ENCODE measurements at regions not wholly inside any gene's neighbourhood (a gene's known extent, or its start where the extent isn't known, plus 50 kb on each side); places are given as distances from the start of the nearest gene placed in this dataset.

DNA sequence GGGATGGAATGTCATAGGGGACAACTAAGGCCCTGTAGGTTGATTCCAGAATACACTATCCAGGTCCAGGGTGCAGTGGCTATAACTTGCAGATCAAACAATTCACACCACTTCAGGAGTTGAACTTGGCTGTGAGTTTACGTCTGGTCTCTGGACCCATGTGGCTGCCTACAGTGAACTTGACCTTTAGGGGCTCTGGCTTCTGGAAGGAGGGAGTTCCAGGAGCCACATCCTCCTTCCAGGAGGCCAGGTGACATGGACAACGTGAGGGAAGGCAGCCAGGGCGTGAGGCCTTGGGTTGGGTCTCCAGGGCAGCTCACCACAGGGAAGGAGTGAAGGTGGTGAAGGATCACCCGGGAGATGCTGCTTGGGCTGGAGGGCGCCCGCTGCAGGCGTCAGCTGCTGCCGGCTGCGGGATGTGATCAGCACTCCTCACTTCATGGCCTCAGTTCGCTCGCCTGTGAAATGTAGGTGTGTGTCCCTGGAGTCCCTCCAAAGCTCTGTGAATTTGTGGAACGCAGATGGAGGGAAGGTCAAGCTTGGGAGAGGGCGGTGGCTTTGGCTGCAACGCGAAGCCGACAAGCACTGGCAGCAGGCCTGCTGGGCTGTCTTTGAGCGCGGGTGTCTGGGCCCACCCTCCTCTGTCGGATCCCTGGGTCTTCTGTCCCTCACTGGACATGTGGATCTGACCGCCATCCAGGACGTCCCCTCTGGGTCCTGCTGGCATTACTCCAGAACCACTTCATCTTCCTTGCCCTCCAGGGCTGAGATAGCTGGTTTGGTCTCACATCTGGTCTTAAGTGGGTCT is 146.5 kb downstream of the GLI2 start:
- no peak for DNase-seq (ENCODE audit: low spot score)

DNA sequence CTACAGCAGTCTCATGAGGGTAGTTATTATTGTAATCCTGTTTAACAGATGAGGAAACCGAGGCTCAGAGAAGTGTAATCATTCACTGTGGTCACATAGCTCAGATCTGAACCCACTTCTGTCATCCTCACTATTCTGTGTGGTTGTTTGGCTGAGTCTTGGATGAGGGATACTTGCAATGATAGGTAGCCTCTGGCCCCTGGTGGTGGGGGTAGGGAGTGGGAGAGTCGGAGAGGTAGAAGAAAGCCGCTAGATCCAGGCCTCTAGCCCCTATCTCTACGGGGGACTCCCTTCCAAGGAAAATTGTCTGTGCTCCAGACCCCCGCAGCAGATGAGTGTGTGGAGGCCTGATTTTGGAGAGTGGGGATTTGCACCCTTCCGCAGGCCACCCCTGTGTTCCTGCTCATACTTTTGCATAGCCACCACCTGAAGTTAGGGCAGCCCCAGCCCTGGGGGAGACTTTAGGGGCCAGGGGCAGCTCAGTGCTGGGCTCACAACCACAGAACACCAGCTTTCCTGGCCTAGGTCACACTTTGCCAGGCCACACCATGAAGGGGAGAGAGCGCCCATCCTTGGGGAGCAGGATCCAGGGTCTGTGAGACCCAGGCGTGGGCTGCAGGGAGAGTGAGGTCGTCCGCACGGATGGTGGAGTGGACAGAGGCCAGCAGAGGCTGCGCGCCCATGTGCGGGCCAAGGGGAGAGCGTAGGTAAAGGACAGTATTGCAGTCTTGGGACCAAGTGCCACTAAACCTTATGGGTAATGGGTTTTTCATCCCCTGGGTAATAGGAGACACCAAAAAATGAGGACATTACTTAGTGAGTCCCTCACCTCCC is 148.2 kb downstream of the GLI2 start:
- DNase-seq (ENCODE audit: low spot score) = no peak

DNA sequence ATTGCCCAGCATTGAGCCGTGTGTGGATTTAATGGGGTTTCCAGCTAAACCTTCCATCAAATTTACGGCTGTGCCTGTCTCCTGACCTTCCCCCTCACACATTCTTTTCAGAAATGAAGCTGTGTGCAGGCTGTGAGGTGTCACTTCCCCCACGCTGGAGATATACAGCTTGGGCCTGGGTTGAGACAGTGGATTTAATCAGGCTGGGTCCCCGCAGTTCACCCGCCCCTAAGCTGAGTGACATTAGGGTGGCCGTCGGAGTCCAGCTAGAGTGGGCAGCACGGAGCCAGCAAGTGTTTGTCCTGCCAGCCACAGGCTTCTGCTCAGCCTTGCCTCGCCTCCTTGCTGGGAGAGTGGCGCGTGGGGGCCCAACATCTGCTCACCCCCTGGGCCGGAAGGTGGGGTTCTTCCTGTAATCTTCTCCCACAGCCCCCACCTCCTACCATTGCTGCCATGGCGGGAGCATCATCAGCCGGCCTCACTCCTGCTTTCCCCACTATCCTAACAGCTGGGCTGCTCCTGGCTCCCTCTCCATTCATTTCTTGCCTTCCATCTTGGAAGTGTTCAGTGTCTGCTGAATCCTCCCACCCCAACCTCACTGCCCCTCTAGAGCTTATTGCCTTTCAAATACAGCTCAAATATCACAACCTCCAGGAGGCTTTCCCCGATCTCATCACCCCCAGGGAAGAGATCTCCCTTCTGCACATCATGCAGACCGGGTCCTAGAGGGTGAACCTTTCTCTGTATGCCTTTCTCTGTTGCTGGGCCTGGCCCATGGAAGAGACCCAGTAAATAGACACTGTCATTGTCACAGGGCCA is 149.0 kb downstream of the GLI2 start:
- no peak for DNase-seq (ENCODE audit: low spot score)

DNA sequence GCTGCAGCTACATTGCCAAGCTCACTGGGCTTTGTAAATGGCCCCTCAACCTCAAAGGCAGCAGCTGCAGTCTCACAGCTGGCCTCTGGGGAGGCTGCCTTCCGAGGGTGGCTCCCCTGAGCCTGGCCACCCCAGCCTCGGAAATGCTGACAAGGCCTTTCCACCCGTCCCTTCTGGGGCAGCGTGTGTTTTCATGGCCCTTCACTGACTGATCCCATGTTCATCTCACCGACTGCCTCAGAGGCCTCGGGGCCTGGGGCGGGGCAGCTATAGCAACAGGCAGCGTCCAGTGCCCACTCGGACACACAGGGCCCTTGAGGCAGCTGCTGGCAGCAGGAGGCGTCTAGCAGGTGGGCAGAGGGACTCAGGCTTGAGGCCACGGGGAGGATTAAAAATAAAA is 149.7 kb downstream of the GLI2 start:
- DNase-seq (ENCODE audit: low spot score) = no peak

DNA sequence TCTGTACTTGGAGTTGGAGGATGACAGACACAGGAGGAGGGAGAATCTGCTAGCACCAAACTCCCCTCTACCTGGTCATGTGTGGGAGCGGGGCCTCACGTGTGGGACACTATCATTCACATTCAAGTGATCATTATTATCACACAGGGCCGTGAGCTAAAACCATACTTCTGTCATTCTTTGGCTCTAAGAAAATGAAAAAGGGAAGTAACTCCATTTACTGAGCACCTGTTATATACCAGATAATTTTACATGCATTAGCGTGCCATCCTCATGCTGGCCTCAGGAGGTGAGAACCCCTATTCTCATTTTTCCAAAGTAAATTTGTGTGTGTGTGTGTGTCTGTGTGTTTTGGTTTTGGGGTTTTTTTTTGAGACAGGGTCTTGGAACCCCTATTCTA is 150.1 kb downstream of the GLI2 start:
- DNase-seq (ENCODE audit: low spot score) = no peak

DNA sequence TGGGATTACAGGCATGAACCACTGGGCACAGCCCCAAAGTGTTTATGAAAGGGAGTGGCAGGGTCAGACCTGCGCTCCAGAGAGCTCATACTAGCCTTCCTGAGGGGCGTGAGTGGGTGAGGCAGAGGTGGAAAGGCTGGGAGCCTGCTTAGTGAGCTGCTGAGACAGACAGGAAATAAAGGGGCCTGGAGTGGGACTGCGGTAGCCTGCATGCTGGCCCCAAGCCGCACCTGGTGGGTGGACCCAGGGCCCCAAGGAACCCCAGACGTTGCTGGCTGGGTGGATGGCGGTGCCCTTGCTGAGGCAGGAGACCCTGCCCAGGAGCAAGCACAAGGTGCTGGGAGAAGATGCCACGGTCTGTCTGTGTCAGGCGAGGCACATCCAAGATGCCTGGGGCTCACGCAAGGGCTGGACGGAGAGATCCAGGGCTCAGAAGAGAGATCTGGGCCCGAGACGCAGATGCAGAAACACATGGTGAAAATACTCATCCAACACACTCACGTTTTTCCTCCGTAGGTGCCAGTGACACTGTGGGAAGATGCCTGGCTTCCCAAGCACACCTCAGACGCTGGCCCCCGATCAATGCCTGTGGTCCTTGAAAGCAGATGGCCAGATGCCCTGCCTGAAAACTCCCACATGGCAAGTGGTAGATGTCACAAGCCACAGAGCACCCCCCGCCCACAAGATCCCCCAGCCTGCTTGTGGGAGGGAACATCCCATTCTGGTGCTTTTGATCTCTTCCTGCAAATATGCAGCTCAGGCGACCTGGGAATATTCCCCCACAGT is 151.1 kb downstream of the GLI2 start:
- DNase-seq (ENCODE audit: low spot score) = no peak

DNA sequence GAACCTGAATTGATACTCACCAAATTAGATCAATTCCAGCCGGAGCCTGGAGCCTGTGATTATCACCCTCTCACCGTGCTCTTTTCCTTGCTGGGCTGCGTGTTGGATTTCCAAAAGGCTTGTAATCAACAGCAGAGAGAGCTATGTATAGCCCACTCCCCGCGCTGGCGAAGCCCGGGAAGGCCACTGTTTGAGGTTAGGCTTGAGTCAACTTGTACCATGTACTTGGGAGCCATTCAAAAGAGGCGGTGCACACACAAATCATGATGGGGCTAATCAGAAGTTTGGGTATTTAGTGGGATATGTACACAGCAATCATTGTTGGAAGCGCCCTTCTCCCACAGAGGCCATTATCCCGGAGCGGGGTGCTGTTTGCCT is 151.6 kb downstream of the GLI2 start:
- DNase-seq (ENCODE audit: low spot score) = no peak

DNA sequence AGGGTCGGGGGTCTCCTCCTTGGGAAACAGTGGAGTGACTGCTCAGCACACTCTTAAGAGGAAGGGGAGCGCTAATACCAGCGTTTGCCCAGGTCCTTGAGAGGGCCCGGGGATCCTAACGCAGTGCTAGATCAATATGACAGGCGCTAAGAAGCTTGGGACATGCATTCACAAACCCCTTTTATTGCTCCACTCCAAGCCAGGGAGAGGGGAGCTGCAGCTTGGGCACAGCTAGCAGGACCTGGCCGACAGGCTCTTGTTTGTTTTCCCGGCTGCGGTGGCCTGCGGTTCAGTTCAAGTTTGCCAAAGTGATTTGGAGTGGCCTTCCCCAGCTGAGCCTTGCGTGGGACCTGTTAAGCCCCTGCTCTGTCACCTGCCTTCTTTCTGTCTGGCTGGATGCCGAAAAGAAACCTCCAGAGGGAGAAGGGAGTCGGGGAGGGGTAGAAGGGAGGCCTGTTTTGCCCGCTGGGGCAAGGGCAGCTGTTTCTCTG is 152.1 kb downstream of the GLI2 start:
- DNase-seq (ENCODE audit: low spot score) = no peak

DNA sequence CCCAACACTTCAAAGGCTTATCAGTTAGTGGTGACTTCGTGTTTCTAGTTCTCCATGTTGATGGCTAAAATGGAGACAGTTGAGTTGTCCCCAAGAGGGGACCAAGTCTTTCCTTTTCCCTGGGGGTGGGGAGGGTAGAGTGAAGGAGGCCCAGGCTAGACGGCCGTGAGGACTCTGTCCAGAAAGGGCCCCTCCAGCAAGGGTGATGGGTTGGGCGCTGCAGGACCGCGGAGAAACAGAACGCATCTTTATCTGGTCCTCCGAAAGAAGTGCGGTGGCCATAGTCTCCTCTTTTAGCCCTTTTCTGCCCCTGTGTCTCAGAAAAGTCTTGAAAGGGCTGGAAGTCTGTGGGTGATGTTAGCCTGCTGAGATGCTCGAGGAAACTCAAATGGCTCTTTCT is 153.2 kb downstream of the GLI2 start:
- DNase-seq (ENCODE audit: low spot score) = no peak

DNA sequence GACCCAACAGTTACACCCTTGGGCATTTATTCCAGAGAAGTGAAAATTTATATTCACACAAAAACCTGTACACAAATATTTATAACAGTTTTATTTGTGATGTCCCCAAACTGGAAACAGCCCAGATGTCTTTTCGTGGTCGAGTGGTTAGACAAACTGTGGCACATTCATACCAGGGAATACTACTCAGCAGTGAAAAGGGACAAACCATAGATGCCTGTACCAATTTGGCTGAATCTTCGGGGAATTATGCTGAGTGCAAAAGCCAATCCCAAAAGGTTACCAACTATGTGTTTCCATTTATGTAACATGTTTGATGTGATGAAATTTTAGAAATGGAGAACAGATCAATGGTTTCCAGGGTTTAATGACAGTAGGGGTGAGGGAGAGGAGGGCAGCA is 154.3 kb downstream of the GLI2 start:
- DNase-seq (ENCODE audit: low spot score) = no peak

DNA sequence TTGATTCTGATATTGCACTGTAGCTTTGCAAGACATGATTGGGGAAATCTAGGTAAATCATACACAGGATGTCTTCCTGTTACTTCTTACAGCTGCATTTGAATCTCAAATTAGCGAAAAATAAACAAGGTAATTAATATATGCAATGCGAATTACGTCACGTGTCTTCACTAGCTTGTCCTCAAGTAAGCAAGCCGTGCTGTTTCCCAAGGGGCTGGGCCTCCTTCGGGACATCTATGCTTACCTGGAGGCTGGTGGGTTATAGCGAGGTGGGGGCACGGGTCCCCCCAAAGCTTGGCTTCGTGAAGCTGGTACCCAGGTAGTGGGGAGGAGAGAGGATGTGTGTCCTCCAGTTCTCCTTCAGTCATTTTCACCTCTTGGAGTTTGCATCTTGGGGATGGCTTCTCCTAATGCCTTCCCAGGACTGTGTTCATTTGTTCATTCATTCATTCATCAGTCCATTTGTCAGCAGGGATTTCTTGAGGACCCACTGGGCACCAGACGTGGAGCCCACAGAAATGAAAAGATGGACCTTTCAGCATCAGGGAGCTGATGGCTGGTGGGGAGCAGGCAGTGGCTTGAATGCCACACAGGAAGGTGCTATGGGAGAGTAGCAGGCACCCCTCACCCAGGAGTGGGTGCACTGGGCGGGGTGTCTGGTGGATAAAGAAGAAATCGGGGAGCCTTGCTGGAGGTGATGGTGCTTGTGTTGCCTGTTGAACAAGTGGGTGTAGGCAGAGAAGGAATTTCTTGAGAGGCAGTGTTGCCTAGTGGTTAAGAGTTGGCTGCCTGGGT is 155.1 kb downstream of the GLI2 start:
- DNase-seq (ENCODE audit: low spot score) = no peak

DNA sequence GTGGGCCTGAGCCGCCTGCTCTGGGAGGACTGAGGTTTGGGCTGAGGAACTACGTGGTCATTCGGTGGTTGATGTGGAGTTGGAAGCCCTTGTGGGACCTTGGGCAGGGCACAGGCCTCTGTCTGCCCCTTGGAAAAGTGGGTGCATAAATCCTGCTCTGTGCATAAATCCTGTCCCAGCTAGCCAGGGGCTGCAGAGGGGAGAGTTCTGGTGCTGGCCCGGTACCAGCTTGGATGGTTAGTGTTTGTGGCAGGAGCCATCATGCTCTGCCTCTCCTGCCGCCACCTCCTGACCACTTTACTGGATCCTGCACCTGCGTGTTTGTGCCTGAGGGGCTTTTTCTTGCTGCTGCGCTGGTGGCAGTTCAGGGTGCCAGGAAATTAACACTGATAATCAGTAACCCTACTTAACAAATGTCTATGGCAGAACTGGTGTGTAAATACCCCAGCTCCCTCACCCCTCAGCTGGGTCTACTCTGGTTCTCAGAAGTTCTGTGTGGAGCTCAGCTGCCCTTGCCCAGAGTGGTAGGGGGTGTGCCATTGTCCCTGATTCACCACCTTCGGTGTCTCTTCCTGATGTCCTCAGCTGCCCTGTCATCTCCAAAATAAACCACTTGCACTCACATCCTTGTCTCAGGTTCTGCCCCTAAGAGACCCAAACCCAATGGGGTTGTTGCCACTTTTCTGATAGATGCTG is 156.8 kb downstream of the GLI2 start:
- no peak for DNase-seq (ENCODE audit: low spot score)

DNA sequence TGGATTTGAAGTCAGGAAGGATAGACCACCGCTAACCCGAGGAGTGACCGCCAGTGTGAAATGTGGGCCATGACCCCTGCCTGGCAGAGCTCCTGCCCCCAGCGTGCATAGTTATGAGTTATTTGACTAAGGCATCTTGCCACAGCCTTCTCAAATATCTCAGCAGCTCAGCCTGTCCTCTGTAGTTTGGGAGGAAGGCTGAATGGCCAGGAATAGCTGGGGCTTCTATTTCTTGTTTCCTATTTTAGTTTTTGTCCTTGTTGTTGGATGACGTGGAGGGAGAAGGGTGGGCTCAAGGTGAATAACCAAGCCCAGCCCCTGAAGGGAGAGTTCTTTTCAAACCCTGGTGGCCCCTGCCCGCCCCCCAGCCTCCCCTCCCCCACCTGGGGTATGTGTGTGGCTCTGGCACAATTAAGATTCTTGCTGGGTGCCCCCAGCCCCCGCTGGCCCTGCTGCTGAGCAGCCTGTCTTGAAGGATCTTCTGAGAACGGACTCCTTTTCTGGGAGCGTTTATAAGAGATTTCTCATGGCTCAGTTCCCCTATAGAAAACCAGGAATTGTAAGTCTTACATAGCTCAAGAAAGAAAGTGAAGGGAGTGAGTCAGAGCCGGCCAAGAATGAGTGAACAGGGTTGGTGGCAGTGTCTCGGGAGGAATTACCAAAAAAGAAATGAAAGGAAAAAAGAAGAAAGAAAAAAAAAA is 157.4 kb downstream of the GLI2 start:
- peak; percentile 86 for DNase-seq (ENCODE audit: low spot score)

DNA sequence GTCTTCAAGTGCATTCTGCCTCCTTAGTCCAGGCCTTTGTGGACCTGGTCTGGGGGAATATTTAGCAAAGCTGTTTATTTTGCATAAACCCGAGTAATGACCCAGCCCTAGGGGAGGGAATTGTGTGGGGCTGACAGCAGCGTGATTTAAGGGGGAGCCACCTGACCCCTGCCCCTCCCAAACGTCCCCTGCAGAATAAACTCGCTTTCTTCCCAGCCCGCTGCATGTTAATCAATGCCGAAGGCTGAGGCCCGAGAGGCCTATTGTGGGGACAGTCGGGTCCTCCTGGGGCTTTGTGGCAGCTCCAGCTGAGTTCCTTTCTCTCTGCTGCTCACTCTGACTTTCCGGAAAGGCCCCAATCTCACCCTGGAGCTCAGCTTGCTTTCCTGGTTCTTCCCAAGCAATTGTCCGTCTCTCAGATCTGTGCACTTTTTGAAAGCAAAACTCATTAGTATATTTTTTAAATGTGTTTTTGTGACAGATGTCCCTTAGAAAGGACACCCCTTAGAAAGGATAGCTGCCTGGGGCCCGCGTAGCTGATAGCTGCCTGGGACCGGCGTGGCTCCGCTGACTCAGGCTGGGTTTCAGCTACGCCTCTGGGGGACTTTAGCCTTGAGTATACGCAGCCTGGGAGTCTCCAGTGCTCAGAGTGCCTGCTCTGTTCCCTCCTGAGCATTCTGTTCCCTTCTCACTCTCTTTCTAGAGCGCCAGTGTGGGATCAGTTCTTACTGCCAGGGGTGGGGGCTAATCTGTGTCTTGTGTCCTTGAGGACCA is 158.3 kb downstream of the GLI2 start:
- no peak for DNase-seq (ENCODE audit: low spot score)

DNA sequence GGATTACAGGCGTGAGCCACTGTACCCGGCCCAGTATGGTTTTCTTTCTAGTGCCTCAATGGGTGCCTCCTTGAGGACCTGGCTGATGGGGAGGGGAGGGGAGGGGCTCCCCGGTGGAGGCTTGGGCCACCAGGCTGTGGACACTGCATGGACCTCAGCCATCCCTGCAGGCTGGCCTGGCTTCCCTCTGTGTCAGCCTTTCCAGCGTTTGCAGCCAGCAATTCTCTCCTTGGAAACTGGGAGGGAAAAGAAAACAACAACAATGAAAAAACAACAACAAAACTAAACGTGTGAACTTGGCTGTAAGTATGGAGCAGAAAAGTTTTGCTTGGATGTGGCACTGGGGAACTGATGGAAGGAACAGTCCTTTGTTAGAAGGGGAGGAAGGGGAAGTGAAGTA is 159.3 kb downstream of the GLI2 start:
- no peak for DNase-seq (ENCODE audit: low spot score)

DNA sequence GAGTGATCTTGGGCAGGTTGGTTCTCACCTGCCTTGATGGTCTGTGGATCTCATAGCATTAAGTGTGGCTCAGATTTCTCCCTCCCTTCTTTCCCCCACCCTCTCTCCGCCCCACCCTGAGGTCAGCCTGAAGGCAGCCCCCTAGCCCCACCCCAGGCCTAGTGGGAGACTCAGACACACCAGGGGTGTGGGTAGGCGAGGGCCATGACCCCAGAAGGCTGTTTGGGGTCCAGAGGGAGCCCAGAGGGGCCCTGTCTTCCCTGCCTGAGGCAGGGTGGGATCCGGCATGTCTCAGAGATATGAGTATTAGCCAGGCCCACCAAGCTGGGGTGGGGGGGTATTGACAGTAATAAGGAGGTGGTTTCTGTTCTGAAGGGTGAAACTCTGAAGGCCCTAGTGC is 160.5 kb downstream of the GLI2 start:
- no peak for DNase-seq (ENCODE audit: low spot score)

DNA sequence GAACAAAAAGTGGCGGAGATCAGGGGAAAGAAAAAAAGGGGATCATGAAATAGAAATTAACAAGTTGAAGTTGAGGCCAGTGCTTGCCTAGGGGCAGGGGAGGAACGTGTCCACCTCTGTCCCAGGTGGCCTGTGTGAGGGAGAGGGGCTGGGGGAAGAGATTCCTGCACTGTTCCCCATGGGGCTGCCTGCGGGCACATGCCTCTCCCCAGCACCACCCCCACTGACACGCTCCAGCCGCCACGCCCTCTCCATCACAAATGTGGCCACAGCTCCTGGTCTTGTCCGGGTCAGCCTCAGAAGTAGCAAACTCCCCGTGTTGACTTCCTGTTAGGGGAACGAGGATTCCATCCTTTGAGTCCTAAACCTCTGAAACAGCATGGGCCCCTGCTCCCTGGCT is 161.2 kb downstream of the GLI2 start:
- DNase-seq (ENCODE audit: low spot score) = no peak

DNA sequence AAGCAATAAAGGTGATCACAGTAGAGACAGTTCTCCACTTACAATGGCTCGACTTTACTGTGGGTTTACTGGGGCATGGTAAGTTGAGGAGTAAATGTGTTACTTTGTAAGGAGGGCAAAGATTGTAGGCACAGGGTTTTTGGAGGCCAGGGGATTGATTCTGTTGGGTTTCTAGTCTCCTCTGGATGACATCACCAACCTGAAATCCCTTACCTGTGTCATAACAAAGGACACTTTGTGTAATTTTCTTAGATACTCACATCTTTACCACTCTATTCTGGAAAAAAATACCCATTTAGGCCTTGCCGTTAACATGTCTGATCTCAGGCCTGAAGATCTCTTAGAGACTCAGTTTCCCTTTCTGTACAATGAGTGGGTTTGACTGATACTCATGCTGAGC is 161.7 kb downstream of the GLI2 start:
- DNase-seq (ENCODE audit: low spot score) = no peak

DNA sequence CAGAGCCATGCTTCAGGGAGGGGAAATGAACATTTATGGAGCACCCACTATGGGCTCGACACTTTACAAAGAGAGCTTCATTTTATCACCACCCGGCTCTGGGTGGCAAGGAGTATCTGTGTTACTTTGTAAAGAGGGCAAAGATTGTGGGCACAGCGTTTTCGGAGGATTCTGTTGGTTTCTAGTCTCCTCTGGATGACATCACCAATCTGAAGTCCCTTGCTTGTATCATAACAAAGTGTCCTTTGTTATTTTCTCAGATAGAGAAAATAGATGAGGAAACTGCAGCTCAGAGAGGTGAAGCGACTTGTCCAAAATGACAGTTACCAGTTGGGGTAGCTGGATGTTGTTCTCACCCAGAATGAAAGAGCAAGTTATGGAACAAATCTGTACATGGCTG is 162.8 kb downstream of the GLI2 start:
- DNase-seq (ENCODE audit: low spot score) = no peak

Measured in hepatic stellate cell (primary cell).